Lower leg skin (tissue), 3 donors: ENCODE measurements at regions not wholly inside any gene's neighbourhood (a gene's known extent, or its start where the extent isn't known, plus 50 kb on each side); places are given as distances from the start of the nearest gene placed in this dataset.

Experiments
- CTCF ChIP-seq, 3 donors: fragments of 450-650 bp; IDR thresholded peaks; one replicate each; pipeline ENCODE4 v1.5.1; 2016; ENCODE audit warnings: antibody characterized with exemption in 3 of 3, mild to moderate bottlenecking in 3 of 3, moderate library complexity in 2 of 3
- POLR2A ChIP-seq, 2 donors: fragments of 450-650 bp; IDR thresholded peaks; one replicate each; pipeline ENCODE4 v1.6.1; 2016 to 2017; ENCODE audit warnings: antibody characterized with exemption in 2 of 2, mild to moderate bottlenecking in 1 of 2, moderate library complexity in 1 of 2

GRCh38 chrX:1748408-1748807 lies 133.5 kb downstream of the ASMT start:
- TF ChIP-seq CTCF (IDR thresholded peaks at IDR 0.05) (no peak), POLR2A (IDR thresholded peaks at IDR 0.05) (no peak)
